ENCODE measurements at regions not wholly inside any gene's neighbourhood (a gene's known extent, or its start where the extent isn't known, plus 50 kb on each side); places are given as distances from the start of the nearest gene placed in this dataset.

DNA sequence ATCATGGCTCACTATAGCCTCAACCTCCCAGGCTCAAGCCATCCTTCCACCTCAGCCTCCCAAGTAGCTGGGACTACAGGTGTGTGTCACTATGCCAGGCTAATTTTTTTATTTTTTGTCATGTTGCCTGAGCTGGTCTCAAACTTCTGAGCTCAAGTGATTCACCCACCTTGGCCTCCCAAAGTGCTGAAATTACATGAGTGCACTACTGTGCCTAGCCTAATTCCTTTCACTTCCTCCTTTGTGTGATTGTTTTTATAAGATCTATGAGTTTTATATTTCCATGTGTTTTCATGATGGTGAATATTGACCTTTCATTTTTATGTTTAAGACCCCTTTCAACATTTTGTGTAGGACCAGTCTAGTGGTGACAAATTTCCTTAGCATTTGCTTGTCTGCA, 55.2 kb upstream of the IL12B start:
- H3K27me3 ChIP-seq (ENCODE audit: insufficient read depth, low read depth): no peaks in the 10 kb centered on the region
- TF ChIP-seq, protein P1, sequence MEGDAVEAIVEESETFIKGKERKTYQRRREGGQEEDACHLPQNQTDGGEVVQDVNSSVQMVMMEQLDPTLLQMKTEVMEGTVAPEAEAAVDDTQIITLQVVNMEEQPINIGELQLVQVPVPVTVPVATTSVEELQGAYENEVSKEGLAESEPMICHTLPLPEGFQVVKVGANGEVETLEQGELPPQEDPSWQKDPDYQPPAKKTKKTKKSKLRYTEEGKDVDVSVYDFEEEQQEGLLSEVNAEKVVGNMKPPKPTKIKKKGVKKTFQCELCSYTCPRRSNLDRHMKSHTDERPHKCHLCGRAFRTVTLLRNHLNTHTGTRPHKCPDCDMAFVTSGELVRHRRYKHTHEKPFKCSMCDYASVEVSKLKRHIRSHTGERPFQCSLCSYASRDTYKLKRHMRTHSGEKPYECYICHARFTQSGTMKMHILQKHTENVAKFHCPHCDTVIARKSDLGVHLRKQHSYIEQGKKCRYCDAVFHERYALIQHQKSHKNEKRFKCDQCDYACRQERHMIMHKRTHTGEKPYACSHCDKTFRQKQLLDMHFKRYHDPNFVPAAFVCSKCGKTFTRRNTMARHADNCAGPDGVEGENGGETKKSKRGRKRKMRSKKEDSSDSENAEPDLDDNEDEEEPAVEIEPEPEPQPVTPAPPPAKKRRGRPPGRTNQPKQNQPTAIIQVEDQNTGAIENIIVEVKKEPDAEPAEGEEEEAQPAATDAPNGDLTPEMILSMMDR (conservative IDR thresholded peaks at IDR 0.05; ENCODE audit: low read depth, low read length): no peak
- no peaks in the 10 kb centered on the region for H3K79me2 ChIP-seq (ENCODE audit: insufficient read depth, low read depth)
- H3K4me2 ChIP-seq: no peak overlapping the region
- H2AFZ ChIP-seq (ENCODE audit: low read depth): no peak overlapping the region
- no peaks in the 10 kb centered on the region for H4K20me1 ChIP-seq (ENCODE audit: insufficient read depth)
- H3K27ac ChIP-seq: no peak overlapping the region
- H3K4me3 ChIP-seq (IDR thresholded peaks at IDR 0.05; ENCODE audit: insufficient read depth, low read depth, low read length): no peak overlapping the region
- H3K4me1 ChIP-seq (ENCODE audit: low read depth, poor library complexity, severe bottlenecking): no peaks in the 10 kb centered on the region
- no peak overlapping the region for H3K9ac ChIP-seq
- no peaks in the 10 kb centered on the region for H3K36me3 ChIP-seq (ENCODE audit: insufficient read depth)

DNA sequence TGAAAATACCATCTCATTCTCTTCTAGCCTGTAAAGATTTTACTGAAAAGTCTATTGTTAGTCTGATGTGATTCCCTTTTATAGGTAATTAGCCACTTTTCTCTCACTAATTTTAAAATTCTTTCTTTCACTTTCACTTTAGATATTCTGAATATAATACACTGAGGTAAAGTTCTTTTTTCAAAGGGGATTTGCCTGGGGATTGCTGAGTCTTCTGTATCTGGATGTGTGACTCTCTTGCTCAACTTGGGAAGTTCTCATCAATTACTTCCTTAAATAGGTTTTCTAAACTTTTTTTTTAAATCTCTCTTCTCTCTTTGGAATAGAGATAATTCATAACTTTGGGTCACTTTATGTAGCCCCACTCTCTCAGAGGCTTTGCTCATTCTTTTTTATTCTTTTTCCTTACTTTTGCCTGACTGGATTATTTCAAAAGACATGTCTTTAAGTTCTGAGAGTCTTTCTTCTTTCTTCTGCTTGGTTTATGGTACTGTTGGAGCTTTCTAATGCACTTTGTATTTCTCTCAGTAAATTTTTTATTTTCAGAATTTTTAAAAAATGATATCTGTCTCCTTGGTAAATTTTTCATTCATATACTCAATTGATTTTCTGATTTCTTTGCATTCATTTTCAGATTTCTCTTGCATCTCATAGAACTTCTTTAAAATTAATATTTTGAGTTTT, 55.9 kb upstream of the IL12B start:
- no peak overlapping the region for H3K4me2 ChIP-seq

DNA sequence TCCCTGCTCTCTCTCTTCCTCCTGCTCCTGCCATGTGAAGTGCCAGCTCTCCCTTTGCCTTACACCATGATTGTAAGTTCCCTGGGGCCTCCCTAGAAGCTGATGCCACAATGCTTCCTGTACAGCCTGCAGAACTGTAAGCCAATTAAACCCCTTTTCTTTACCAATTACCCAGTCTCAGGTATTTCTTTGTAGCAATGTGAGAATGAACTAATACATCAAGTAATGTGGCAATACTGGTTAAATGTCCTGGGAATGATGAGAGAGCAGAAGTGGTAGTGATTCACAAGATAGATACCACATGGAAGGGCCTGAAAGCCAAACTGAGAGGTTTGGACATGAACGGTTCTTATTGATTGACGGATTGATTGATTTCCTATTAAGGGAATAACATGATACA, 62.6 kb upstream of the IL12B start:
- Histone ChIP-seq H3K4me3 (IDR thresholded peaks at IDR 0.05; ENCODE audit: insufficient read depth, low read depth, low read length) (no peak overlapping the region), H3K4me2 (no peak overlapping the region), H3K9ac (no peak overlapping the region), H3K27ac (no peak overlapping the region), H3K27me3 (ENCODE audit: insufficient read depth, low read depth) (no peaks in the 10 kb centered on the region), H3K79me2 (ENCODE audit: insufficient read depth, low read depth) (no peaks in the 10 kb centered on the region), H4K20me1 (ENCODE audit: insufficient read depth) (no peaks in the 10 kb centered on the region), H2AFZ (ENCODE audit: low read depth) (no peak overlapping the region), H3K36me3 (ENCODE audit: insufficient read depth) (no peaks in the 10 kb centered on the region), H3K4me1 (ENCODE audit: low read depth, poor library complexity, severe bottlenecking) (no peaks in the 10 kb centered on the region)
- TF ChIP-seq, protein P1 (conservative IDR thresholded peaks at IDR 0.05; ENCODE audit: low read depth, low read length): no peak

More for the DNA sequence above, 55.9 kb upstream of the IL12B start:
- Histone ChIP-seq H3K9ac (no peak overlapping the region), H2AFZ (ENCODE audit: low read depth) (no peak overlapping the region), H3K4me3 (IDR thresholded peaks at IDR 0.05; ENCODE audit: insufficient read depth, low read depth, low read length) (no peak overlapping the region), H3K27ac (no peak overlapping the region), H3K4me1 (ENCODE audit: low read depth, poor library complexity, severe bottlenecking) (no peaks in the 10 kb centered on the region), H3K27me3 (ENCODE audit: insufficient read depth, low read depth) (no peaks in the 10 kb centered on the region), H3K79me2 (ENCODE audit: insufficient read depth, low read depth) (no peaks in the 10 kb centered on the region), H3K36me3 (ENCODE audit: insufficient read depth) (no peaks in the 10 kb centered on the region), H4K20me1 (ENCODE audit: insufficient read depth) (no peaks in the 10 kb centered on the region)
- TF ChIP-seq, protein P1 (conservative IDR thresholded peaks at IDR 0.05; ENCODE audit: low read depth, low read length): no peak

DNA sequence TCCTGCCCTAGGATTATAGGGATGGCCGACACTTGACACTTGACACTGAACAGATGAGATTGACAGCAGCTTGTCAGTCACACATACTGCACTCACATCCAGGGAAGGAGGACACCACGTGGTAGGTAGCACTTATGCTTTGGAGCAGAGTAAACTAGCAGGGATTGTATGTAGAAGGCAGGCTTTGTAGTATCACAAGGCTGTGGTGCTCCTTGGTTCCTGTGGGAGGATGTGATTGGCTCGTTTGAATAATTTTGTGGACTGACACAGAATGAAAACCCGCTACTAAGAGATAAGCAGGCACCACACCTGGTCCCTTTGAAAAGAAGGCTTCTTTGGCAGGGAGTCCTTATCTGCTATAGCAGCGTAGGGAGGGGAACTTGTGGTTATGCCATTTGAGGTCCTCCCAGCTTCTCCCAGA, 63.6 kb upstream of the IL12B start:
- TF ChIP-seq, protein P1 (conservative IDR thresholded peaks at IDR 0.05; ENCODE audit: low read depth, low read length): no peak
- H3K9ac ChIP-seq: no peak overlapping the region
- no peaks in the 10 kb centered on the region for H4K20me1 ChIP-seq (ENCODE audit: insufficient read depth)
- H3K79me2 ChIP-seq (ENCODE audit: insufficient read depth, low read depth): no peaks in the 10 kb centered on the region
- no peaks in the 10 kb centered on the region for H3K36me3 ChIP-seq (ENCODE audit: insufficient read depth)
- no peak overlapping the region for H3K4me3 ChIP-seq (IDR thresholded peaks at IDR 0.05; ENCODE audit: insufficient read depth, low read depth, low read length)
- H3K4me1 ChIP-seq (ENCODE audit: low read depth, poor library complexity, severe bottlenecking): no peaks in the 10 kb centered on the region
- no peak overlapping the region for H3K4me2 ChIP-seq
- H3K27ac ChIP-seq: no peak overlapping the region
- no peak overlapping the region for H2AFZ ChIP-seq (ENCODE audit: low read depth)
- H3K27me3 ChIP-seq (ENCODE audit: insufficient read depth, low read depth): no peaks in the 10 kb centered on the region

All from KMS-11 (cell line).